OCI-LY1 (cell line): ENCODE measurements at regions not wholly inside any gene's neighbourhood (a gene's known extent, or its start where the extent isn't known, plus 50 kb on each side); places are given as distances from the start of the nearest gene placed in this dataset.

Experiments used
- H2AFZ ChIP-seq: fragments of 200-600 bp; sonication (generic), shearing (Covaris generic); 2 replicates; pipeline ENCODE4 v1.6.0; 2014; ENCODE audit warnings: antibody characterized with exemption, mild to moderate bottlenecking, low read length
- H3F3A ChIP-seq: fragments of 200-600 bp; sonication (generic), shearing (Covaris generic); 2 replicates; pipeline ENCODE4 v1.6.0; 2014; ENCODE audit warnings: mild to moderate bottlenecking, antibody characterized with exemption, low read length, moderate library complexity; ENCODE audit not compliant: insufficient read depth
- H3K27ac ChIP-seq: fragments of 200-600 bp; sonication (generic); 2 replicates; pipeline ENCODE4 v1.5.1; 2014; ENCODE audit warnings: low read length, mixed run types, mild to moderate bottlenecking, low read depth; ENCODE audit not compliant: poor library complexity, severe bottlenecking
- H3K27me3 ChIP-seq: fragments of 200-600 bp; sonication (generic); 2 replicates; pipeline ENCODE4 v1.6.0; 2014; ENCODE audit warnings: antibody characterized with exemption, mild to moderate bottlenecking, low read length, moderate library complexity; ENCODE audit not compliant: insufficient read depth
- H3K36me3 ChIP-seq: fragments of 200-600 bp; sonication (generic); 2 replicates; pipeline ENCODE4 v1.6.1; 2014; ENCODE audit warnings: mild to moderate bottlenecking, antibody characterized with exemption, low read length, moderate library complexity, mixed read lengths; ENCODE audit not compliant: insufficient read depth
- H3K4me1 ChIP-seq: fragments of 200-600 bp; sonication (generic); 2 replicates; pipeline ENCODE4 v1.5.1; 2014; ENCODE audit warnings: mild to moderate bottlenecking, low read length, moderate library complexity; ENCODE audit not compliant: insufficient read depth, severe bottlenecking
- H3K4me2 ChIP-seq: fragments of 200-600 bp; sonication (generic), shearing (Covaris generic); 2 replicates; pipeline ENCODE4 v1.6.1; 2014; ENCODE audit warnings: low read length
- H3K4me3 ChIP-seq: fragments of 200-600 bp; sonication (generic); 2 replicates; pipeline ENCODE4 v1.5.1; 2014; ENCODE audit warnings: low read length, low read depth, mild to moderate bottlenecking, mixed read lengths; ENCODE audit not compliant: poor library complexity, severe bottlenecking
- H3K79me2 ChIP-seq: fragments of 200-600 bp; shearing (Covaris generic); 2 replicates; pipeline ENCODE4 v1.6.1; 2016; ENCODE audit warnings: mixed run types, low read length, mixed read lengths; ENCODE audit not compliant: insufficient read depth
- H3K9ac ChIP-seq: fragments of 200-600 bp; sonication (generic), shearing (Covaris generic); 2 replicates; pipeline ENCODE4 v1.6.1; 2014; ENCODE audit warnings: mild to moderate bottlenecking, low read length, mixed read lengths
- H3K9me2 ChIP-seq: fragments of 200-600 bp; sonication (generic), shearing (Covaris generic); 2 replicates; pipeline ENCODE4 v1.6.1; 2014; ENCODE audit warnings: low read depth, mild to moderate bottlenecking, low read length, mixed read lengths
- H3K9me3 ChIP-seq: fragments of 200-600 bp; shearing (Covaris generic); 2 replicates; pipeline ENCODE4 v1.6.1; 2014; ENCODE audit warnings: low read length, mixed read lengths
- H4K20me1 ChIP-seq: fragments of 200-600 bp; sonication (generic), shearing (Covaris generic); 2 replicates; pipeline ENCODE4 v1.6.0; 2016; ENCODE audit warnings: mild to moderate bottlenecking, low read length; ENCODE audit not compliant: insufficient read depth
- EZH2 ChIP-seq: fragments of 200-600 bp; sonication (generic), shearing (Covaris generic); IDR thresholded peaks from 2 replicates; pipeline ENCODE4 v1.8.0; 2017; ENCODE audit warnings: borderline replicate concordance, mixed run types, mild to moderate bottlenecking, antibody characterized with exemption, low read length, moderate library complexity, mixed read lengths
- TF ChIP-seq, protein P1 (sequence below): fragments of 200-600 bp; sonication (generic), shearing (Covaris generic); IDR thresholded peaks from 2 replicates; pipeline ENCODE4 v1.5.1; 2017; ENCODE audit warnings: mild to moderate bottlenecking, antibody characterized with exemption, low read length, moderate library complexity, mixed read lengths

DNA sequence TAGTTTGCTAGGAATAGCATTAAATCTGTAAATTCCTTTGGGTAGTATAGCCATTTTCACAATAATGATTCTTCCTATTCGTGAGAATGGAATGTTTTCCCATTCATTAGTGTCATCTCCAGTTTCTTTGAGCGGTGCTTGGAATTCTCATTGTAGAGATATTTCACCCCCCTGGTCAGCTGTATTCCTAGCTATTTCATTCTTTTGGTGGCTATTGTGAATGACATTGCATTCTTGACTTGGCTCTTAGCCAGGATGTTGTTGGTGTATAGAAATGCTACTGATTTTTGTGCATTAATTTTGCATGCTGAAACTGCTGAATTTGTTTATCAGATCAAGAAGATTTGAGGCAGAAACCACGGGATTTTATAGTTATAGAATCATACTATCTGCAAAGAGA is 690.5 kb upstream of the ALCAM start:
- no peaks in the 10 kb centered on the region for H3K27me3 ChIP-seq
- H3K27ac ChIP-seq: no peak overlapping the region
- H3F3A ChIP-seq: no peaks in the 10 kb centered on the region
- no peak overlapping the region for H3K9ac ChIP-seq
- no peak overlapping the region for H2AFZ ChIP-seq
- H3K79me2 ChIP-seq: no peaks in the 10 kb centered on the region
- H4K20me1 ChIP-seq: no peaks in the 10 kb centered on the region
- no peak overlapping the region for H3K4me2 ChIP-seq
- H3K36me3 ChIP-seq: no peaks in the 10 kb centered on the region
- no peaks in the 10 kb centered on the region for H3K9me2 ChIP-seq
- H3K4me1 ChIP-seq: no peaks in the 10 kb centered on the region
- TF ChIP-seq, protein P1, sequence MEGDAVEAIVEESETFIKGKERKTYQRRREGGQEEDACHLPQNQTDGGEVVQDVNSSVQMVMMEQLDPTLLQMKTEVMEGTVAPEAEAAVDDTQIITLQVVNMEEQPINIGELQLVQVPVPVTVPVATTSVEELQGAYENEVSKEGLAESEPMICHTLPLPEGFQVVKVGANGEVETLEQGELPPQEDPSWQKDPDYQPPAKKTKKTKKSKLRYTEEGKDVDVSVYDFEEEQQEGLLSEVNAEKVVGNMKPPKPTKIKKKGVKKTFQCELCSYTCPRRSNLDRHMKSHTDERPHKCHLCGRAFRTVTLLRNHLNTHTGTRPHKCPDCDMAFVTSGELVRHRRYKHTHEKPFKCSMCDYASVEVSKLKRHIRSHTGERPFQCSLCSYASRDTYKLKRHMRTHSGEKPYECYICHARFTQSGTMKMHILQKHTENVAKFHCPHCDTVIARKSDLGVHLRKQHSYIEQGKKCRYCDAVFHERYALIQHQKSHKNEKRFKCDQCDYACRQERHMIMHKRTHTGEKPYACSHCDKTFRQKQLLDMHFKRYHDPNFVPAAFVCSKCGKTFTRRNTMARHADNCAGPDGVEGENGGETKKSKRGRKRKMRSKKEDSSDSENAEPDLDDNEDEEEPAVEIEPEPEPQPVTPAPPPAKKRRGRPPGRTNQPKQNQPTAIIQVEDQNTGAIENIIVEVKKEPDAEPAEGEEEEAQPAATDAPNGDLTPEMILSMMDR: no peak
- no peak for TF ChIP-seq EZH2
- H3K9me3 ChIP-seq: 0 out of 2 replicates have a peak, but pooled peaks cover 3% of the 10 kb centered on the region
- H3K4me3 ChIP-seq: no peak overlapping the region

GRCh38 chr3:104677932-104678331 is 688.8 kb upstream of the ALCAM start:
- no peaks in the 10 kb centered on the region for H3K27me3 ChIP-seq
- no peak overlapping the region for H2AFZ ChIP-seq
- H3K27ac ChIP-seq: no peak overlapping the region
- 0 out of 2 replicates have a peak, but pooled peaks cover 3% of the 10 kb centered on the region for H3K9me3 ChIP-seq
- no peaks in the 10 kb centered on the region for H3K4me1 ChIP-seq
- no peaks in the 10 kb centered on the region for H3K9me2 ChIP-seq
- no peak overlapping the region for H3K4me3 ChIP-seq
- H3K9ac ChIP-seq: no peak overlapping the region
- no peak overlapping the region for H3K4me2 ChIP-seq
- no peak for TF ChIP-seq EZH2
- TF ChIP-seq, protein P1: no peak
- no peaks in the 10 kb centered on the region for H3K79me2 ChIP-seq
- no peaks in the 10 kb centered on the region for H3K36me3 ChIP-seq
- H3F3A ChIP-seq: no peaks in the 10 kb centered on the region
- no peaks in the 10 kb centered on the region for H4K20me1 ChIP-seq

- H3F3A ChIP-seq: no peaks in the 10 kb centered on the region
- no peak overlapping the region for H2AFZ ChIP-seq
- no peak overlapping the region for H3K4me3 ChIP-seq
- no peak overlapping the region for H3K27ac ChIP-seq
- TF ChIP-seq EZH2: no peak
- TF ChIP-seq, protein P1: no peak
- H3K4me1 ChIP-seq: no peaks in the 10 kb centered on the region
- H3K4me2 ChIP-seq: no peak overlapping the region
- no peaks in the 10 kb centered on the region for H3K9me2 ChIP-seq
- H3K27me3 ChIP-seq: no peaks in the 10 kb centered on the region
- no peaks in the 10 kb centered on the region for H4K20me1 ChIP-seq
- H3K79me2 ChIP-seq: no peaks in the 10 kb centered on the region; the same call in 1 of the 2 replicates
- no peaks in the 10 kb centered on the region for H3K9me3 ChIP-seq
- H3K36me3 ChIP-seq: no peaks in the 10 kb centered on the region
- no peak overlapping the region for H3K9ac ChIP-seq
These were observed 681.2 kb upstream of the ALCAM start for GRCh38 chr3:104685492-104685891.
